VCaP (cell line): ENCODE measurements at regions not wholly inside any gene's neighbourhood (a gene's known extent, or its start where the extent isn't known, plus 50 kb on each side); places are given as distances from the start of the nearest gene placed in this dataset.

Source experiments
- H3K27ac ChIP-seq: fragments of 450-650 bp; 2 replicates; pipeline ENCODE4 v1.5.1; 2017
- CTCF ChIP-seq: fragments of 450-650 bp; conservative IDR thresholded peaks from 2 replicates; pipeline ENCODE4 v1.5.1; 2017; ENCODE audit warnings: mild to moderate bottlenecking, moderate library complexity

- TF ChIP-seq CTCF = no peak
- no peak overlapping the region for H3K27ac ChIP-seq
Observed at GRCh38 chr2:57725337-57725947, 321.2 kb upstream of the VRK2 start.

- no peak for TF ChIP-seq CTCF
- H3K27ac ChIP-seq = no peak overlapping the region
Observed at GRCh38 chr2:57726294-57726693, 320.3 kb upstream of the VRK2 start.

- TF ChIP-seq CTCF = no peak
- H3K27ac ChIP-seq = no peak overlapping the region
Observed at GRCh38 chr2:57728691-57729090, 317.9 kb upstream of the VRK2 start.

GRCh38 chr2:57733956-57734355, 312.6 kb upstream of the VRK2 start:
- TF ChIP-seq CTCF = no peak
- no peak overlapping the region for H3K27ac ChIP-seq

- TF ChIP-seq CTCF = no peak
- H3K27ac ChIP-seq = no peak overlapping the region
Observed at GRCh38 chr2:57740891-57741290, 305.7 kb upstream of the VRK2 start.

GRCh38 chr2:57753636-57754035, 293.0 kb upstream of the VRK2 start:
- TF ChIP-seq CTCF = no peak
- no peak overlapping the region for H3K27ac ChIP-seq

GRCh38 chr2:57758686-57759085, 287.9 kb upstream of the VRK2 start:
- no peak for TF ChIP-seq CTCF
- H3K27ac ChIP-seq = no peak overlapping the region
